Suppressor macrophage treated with lipopolysaccharide for 4 hours (primary cell): ENCODE measurements at regions not wholly inside any gene's neighbourhood (a gene's known extent, or its start where the extent isn't known, plus 50 kb on each side); places are given as distances from the start of the nearest gene placed in this dataset.
"Not testable (repeated sequence)": the region's sequence is repeated elsewhere in the genome, so short reads cannot be mapped to it uniquely, and the experiment has no call there.

ENCODE experiments used
- DNase-seq: peaks from one replicate; pipeline ENCODE4 v3.0.0-alpha.2; 2020

DNA sequence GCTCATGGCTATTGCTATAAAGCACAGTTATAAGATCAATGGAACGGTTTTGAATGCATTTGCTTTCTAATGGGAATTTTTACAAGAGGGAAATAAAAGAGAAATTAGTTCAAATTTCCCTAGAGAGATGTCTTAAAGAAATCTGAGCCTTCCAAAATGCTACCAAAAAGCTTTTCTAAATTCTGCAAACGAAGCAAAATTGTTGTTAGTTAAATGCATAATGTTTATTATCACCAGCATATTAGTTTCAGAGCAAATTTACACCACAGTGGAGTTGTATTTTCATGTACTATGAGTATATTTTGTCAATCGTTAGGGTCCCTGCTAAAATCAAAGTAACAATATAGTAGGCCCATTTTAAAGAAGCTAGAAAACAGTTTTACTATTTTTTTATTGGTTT is 67.4 kb upstream of the KIF2A start:
- DNase-seq: not testable (repeated sequence)

GRCh38 chr5:62240494-62240893 is 65.5 kb upstream of the KIF2A start:
- DNase-seq: not testable (repeated sequence)

DNA sequence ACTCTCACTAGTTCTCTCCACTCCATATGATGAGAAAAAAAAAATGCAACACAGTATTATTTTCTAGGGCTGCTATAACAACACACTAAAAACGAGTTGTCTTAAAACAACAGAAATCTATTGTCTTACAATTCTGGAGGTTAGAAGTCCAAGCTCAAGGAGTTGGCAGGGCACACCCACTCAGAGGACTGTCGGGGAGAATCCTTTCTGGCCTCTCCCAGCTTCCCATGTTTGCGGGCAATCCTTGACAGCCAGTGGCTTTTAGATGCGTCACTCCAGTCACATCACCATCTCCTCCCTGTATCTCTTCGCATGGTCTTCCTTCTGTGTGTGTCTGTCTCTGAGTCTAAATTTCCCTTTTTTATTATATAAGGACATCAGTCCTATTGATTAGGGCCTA is 64.0 kb upstream of the KIF2A start:
- DNase-seq: not testable (repeated sequence)

GRCh38 chr5:62243046-62243445 is 63.0 kb upstream of the KIF2A start:
- DNase-seq: not testable (repeated sequence)

- not testable (repeated sequence) for DNase-seq
Measured at GRCh38 chr5:62248192-62248591, 57.8 kb upstream of the KIF2A start.

DNA sequence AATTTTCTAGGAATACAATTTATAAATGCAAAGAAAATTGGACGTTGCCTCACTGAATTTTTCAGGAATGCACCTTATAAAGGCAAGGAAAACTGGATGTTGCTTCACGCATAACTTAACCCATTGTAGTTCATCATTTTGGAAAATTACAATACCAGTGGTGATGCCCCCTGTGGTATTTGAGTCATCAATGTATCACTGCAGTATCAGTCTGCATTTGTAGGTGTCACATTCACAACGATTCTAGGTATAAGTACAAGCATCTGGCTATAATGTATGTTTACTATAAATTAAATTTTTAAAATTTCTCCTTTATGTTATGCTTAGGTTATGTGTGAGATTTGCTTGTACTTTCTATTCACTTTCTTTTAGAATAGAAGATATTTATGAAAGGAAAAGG is 55.9 kb upstream of the KIF2A start:
- DNase-seq: not testable (repeated sequence)

DNA sequence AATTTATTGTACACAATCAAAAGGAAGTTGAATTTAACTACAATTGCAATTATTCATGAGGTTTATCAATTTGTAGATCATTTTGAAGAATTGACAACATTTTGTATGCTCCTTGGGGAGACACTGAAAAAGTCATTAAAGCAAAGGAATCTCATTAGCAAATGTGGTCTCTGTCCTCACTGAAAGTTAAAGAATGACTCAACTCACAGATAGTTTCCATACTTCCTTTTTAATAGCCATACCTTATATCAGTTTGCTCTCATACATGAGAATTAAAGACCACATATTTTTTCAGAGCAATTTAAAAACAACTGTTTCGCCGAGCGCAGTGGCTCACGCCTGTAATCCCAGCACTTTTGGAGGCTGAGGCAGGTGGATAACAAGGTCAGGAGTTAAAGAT is 55.1 kb upstream of the KIF2A start:
- DNase-seq: not testable (repeated sequence)

DNA sequence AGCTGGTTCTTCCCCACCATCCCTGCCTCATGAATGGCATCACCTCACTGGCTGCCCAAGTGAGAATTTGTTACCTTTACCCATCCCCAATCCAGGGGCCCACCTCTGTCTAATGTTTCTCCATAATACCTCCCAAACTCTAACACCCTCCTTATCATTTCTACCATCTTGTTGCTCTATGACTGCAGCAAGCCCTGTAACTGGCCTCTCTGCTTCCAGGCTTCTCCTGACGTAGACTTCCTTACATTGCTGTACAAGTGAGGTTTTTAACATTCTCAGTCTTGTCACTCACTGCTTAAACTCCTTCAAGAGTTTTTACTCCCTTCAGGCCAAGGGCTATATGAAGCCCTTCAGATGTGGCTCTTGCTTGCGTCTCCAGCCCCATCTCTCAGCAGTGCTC is 53.5 kb upstream of the KIF2A start:
- DNase-seq: not testable (repeated sequence)

DNA sequence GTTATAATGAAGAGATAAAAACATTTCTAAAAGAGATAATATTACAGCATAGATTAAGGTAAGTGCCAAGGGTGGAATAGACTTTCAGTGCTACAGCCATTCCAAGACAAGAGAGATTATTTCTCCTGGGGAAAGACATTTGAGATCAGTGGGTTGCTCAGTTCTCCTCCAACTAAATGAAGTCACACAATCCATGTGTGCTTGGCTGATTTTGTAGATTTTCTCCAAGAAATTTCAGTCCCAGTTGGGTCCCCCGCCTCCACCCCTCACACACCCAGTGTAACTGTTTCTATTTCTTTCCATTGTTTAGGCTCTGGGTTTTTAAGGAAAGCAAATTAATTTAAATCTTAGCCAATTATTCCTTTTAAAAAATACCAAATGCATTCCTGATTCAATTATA is 50.5 kb upstream of the KIF2A start:
- DNase-seq: not testable (repeated sequence)

DNA sequence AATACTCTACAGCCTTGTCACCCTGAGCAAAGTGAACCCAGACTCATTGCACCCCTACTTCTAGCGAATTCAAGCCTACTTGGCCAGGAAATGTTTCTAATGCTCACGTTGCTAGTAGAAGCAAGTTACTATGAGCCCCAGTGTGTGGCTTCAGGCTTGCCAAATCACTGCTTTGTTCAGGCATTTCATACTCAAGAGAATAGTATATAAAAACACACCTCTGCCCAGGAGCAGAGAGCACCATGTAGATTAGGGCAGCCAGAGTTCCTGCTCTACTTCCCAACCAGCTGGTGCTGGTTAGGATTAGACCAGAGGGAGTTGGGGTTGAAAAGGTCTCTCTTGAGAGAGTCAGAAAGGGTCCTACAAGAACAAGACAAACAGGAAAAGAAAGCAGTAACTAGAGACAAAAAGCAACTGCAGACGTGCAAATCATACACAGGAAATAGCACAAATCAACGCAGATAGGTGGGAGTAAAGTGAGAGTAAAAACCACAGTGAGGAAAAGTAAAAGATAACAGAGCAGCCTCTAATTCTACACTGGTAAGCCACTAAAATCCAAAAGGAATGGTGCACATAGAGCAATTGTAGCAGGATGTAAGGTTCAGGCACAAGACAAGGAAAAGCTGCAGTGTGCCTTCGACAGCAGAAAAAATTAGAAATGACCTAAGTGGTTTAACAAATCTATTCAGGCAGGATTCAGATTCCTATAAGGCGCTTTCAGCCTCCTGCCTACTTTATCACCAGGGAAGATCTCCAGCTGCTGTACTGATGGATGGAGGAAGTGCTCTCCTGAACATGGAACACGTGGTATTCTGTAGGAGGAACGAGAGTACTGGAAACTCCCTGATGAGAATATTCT is 49.6 kb upstream of the KIF2A start:
- peak; percentile 48 for DNase-seq
